Mammary epithelial cell (primary cell): ENCODE measurements at regions not wholly inside any gene's neighbourhood (a gene's known extent, or its start where the extent isn't known, plus 50 kb on each side); places are given as distances from the start of the nearest gene placed in this dataset.

Experiments
- EZH2 ChIP-seq: IDR thresholded peaks from 2 replicates; pipeline ENCODE4 v1.6.1; 2012; ENCODE audit warnings: low read length, inconsistent platforms, borderline replicate concordance
- TF ChIP-seq, protein P1 (sequence below), 2 donors: IDR thresholded peaks in 1 of 2; conservative IDR thresholded peaks in 1 of 2; 2 replicates each; pipeline ENCODE4 v1.5.1; 2011 to 2012; ENCODE audit warnings: inconsistent platforms in 2 of 2, low read length in 2 of 2, mild to moderate bottlenecking in 2 of 2, control low read depth in 1 of 2, low read depth in 1 of 2; ENCODE audit not compliant: insufficient read depth in 1 of 2; ENCODE audit errors: extremely low read depth in 1 of 2

DNA sequence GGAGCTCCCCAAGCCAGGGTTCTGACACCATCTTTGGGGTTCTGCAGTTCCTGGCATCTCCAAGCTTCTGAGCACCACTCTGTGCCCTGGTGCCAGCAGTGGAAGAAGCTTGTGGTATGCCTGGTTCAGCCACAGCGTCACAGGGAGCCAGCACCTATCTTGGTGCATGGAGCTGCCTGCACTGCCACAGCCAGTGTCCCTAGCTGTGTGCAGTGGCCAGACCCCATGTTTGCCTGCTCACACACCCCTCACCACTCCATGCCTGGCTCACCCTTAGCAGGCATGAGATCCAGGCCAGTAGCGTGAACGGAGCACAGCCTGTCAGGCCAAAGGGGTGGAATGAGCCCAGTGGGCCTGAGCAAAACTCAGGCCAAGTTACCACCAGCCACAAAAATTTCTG lies 290.2 kb upstream of the LRATD1 start:
- TF ChIP-seq EZH2 = no peak
- TF ChIP-seq, protein P1, sequence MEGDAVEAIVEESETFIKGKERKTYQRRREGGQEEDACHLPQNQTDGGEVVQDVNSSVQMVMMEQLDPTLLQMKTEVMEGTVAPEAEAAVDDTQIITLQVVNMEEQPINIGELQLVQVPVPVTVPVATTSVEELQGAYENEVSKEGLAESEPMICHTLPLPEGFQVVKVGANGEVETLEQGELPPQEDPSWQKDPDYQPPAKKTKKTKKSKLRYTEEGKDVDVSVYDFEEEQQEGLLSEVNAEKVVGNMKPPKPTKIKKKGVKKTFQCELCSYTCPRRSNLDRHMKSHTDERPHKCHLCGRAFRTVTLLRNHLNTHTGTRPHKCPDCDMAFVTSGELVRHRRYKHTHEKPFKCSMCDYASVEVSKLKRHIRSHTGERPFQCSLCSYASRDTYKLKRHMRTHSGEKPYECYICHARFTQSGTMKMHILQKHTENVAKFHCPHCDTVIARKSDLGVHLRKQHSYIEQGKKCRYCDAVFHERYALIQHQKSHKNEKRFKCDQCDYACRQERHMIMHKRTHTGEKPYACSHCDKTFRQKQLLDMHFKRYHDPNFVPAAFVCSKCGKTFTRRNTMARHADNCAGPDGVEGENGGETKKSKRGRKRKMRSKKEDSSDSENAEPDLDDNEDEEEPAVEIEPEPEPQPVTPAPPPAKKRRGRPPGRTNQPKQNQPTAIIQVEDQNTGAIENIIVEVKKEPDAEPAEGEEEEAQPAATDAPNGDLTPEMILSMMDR (conservative IDR thresholded peaks at IDR 0.05 in 1 of 2, IDR thresholded peaks at IDR 0.05 in 1 of 2; ENCODE audit: extremely low read depth in 1 of 2, insufficient read depth in 1 of 2, low read depth in 1 of 2, low read length in 2 of 2) = no peak
